IPS-15b (cell line): ENCODE measurements at regions not wholly inside any gene's neighbourhood (a gene's known extent, or its start where the extent isn't known, plus 50 kb on each side); places are given as distances from the start of the nearest gene placed in this dataset.

Source experiments
- H3K27me3 ChIP-seq: one replicate; pipeline ENCODE4 v1.6.1; 2013; ENCODE audit warnings: low read length; ENCODE audit not compliant: control insufficient read depth, insufficient read depth
- H3K36me3 ChIP-seq: one replicate; pipeline ENCODE4 v1.6.1; 2013; ENCODE audit warnings: low read length; ENCODE audit not compliant: control insufficient read depth, insufficient read depth
- H3K4me1 ChIP-seq: one replicate; pipeline ENCODE4 v1.6.1; 2013; ENCODE audit warnings: mild to moderate bottlenecking, low read length; ENCODE audit not compliant: control insufficient read depth, insufficient read depth
- H3K4me3 ChIP-seq: one replicate; pipeline ENCODE4 v1.5.1; 2013; ENCODE audit warnings: low read depth, low read length
- H3K9ac ChIP-seq: one replicate; pipeline ENCODE4 v1.6.1; 2013; ENCODE audit warnings: low read depth, mild to moderate bottlenecking, low read length
- H3K9me3 ChIP-seq: one replicate; pipeline ENCODE4 v1.6.1; 2013; ENCODE audit warnings: mild to moderate bottlenecking, low read length; ENCODE audit not compliant: control insufficient read depth, insufficient read depth

- no peaks in the 10 kb centered on the region for H3K27me3 ChIP-seq
- no peak overlapping the region for H3K9ac ChIP-seq
- H3K4me1 ChIP-seq: no peaks in the 10 kb centered on the region
- no peaks in the 10 kb centered on the region for H3K9me3 ChIP-seq
- H3K4me3 ChIP-seq: no peak overlapping the region
- H3K36me3 ChIP-seq: no peaks in the 10 kb centered on the region
Measured at GRCh38 chr5:2486373-2486772, 265.1 kb downstream of the IRX2 start.

GRCh38 chr5:2482778-2483177 lies 268.7 kb downstream of the IRX2 start:
- Histone ChIP-seq H3K4me1 (no peaks in the 10 kb centered on the region), H3K9me3 (no peaks in the 10 kb centered on the region), H3K36me3 (no peaks in the 10 kb centered on the region), H3K4me3 (no peak overlapping the region), H3K9ac (no peak overlapping the region), H3K27me3 (no peaks in the 10 kb centered on the region)

GRCh38 chr5:2480871-2481270 lies 270.6 kb downstream of the IRX2 start:
- Histone ChIP-seq H3K4me3 (no peak overlapping the region), H3K27me3 (no peaks in the 10 kb centered on the region), H3K4me1 (no peaks in the 10 kb centered on the region), H3K36me3 (no peaks in the 10 kb centered on the region), H3K9me3 (no peaks in the 10 kb centered on the region), H3K9ac (no peak overlapping the region)

GRCh38 chr5:2475902-2476301 lies 275.6 kb downstream of the IRX2 start:
- no peak overlapping the region for H3K4me3 ChIP-seq
- no peaks in the 10 kb centered on the region for H3K27me3 ChIP-seq
- H3K36me3 ChIP-seq: no peaks in the 10 kb centered on the region
- H3K9ac ChIP-seq: no peak overlapping the region
- H3K4me1 ChIP-seq: no peaks in the 10 kb centered on the region
- no peaks in the 10 kb centered on the region for H3K9me3 ChIP-seq

DNA sequence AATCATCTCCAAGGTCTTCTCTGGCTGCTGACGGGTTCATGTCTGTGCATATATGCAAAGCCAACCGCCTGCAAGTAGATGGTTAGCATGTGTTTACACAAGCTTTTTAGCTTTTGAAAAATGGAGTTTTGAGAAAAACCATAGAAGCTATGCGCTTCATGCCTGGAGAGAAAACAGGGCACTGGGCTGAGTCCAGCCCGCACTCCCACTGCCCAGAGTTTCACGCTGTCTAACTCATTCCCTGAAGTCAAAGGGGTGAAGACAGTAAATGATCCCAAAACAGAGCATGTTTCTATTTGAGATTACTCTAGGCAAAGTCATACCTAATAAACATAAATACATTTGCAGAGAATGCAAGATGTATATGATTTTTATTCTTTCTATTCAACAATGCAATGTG lies 278.8 kb downstream of the IRX2 start:
- Histone ChIP-seq H3K9me3 (no peaks in the 10 kb centered on the region), H3K9ac (no peak overlapping the region), H3K27me3 (no peaks in the 10 kb centered on the region)

DNA sequence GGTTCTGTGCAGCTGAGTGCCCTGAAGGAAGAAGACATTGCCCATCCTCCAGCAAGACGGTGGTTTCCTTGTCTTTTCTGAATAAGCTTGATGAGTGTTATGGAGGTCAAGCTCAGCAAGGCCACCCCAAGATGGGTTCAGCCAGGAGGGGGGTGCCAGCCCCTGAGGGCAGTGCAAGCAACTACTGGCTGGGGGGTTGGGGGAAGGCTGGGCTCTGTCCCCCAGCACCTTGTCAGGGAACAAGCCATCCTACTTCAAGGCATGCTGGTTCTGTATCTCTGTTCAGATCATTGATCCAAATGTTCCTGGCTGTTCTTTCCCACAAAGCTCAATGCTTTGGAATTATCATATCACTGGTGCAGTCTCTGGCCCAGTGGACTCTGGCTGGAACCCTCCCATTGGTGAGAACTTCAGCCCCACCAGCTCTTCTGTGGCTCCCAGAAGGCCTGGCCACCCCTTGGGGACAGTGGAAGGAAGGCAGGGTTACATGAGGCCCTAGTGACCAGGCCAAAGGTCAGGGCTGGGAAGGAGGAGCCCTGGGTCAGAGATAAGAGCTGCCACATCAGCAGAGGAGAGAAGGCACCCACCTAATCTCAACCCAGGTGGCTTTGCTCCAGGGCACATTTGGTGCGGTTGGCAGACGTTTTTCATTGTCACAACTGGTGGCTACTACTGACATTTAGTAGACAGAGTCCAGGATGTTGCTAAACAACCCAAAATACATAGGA lies 280.2 kb downstream of the IRX2 start:
- Histone ChIP-seq H3K36me3 (no peaks in the 10 kb centered on the region), H3K27me3 (no peaks in the 10 kb centered on the region), H3K9me3 (no peaks in the 10 kb centered on the region), H3K9ac (no peak overlapping the region), H3K4me1 (no peaks in the 10 kb centered on the region), H3K4me3 (no peak overlapping the region)

More for the DNA sequence above, 278.8 kb downstream of the IRX2 start:
- Histone ChIP-seq H3K36me3 (no peaks in the 10 kb centered on the region), H3K4me1 (no peaks in the 10 kb centered on the region), H3K4me3 (no peak overlapping the region)

GRCh38 chr5:2466966-2467365 lies 284.5 kb downstream of the IRX2 start:
- Histone ChIP-seq H3K9ac (no peak overlapping the region), H3K36me3 (no peaks in the 10 kb centered on the region), H3K4me3 (no peak overlapping the region), H3K9me3 (no peaks in the 10 kb centered on the region), H3K27me3 (no peaks in the 10 kb centered on the region), H3K4me1 (no peaks in the 10 kb centered on the region)

- no peaks in the 10 kb centered on the region for H3K9me3 ChIP-seq
- H3K4me1 ChIP-seq: no peaks in the 10 kb centered on the region
- no peak overlapping the region for H3K4me3 ChIP-seq
- H3K9ac ChIP-seq: no peak overlapping the region
- no peaks in the 10 kb centered on the region for H3K27me3 ChIP-seq
- no peaks in the 10 kb centered on the region for H3K36me3 ChIP-seq
Measured at GRCh38 chr5:2465383-2465782, 286.1 kb downstream of the IRX2 start.

- no peaks in the 10 kb centered on the region for H3K9me3 ChIP-seq
- H3K4me1 ChIP-seq: no peaks in the 10 kb centered on the region
- H3K4me3 ChIP-seq: no peak overlapping the region
- no peak overlapping the region for H3K9ac ChIP-seq
- H3K27me3 ChIP-seq: no peaks in the 10 kb centered on the region
- H3K36me3 ChIP-seq: no peaks in the 10 kb centered on the region
Measured at GRCh38 chr5:2464141-2464540, 287.3 kb downstream of the IRX2 start.

GRCh38 chr5:2461701-2462691 lies 289.5 kb downstream of the IRX2 start:
- H3K4me1 ChIP-seq: no peaks in the 10 kb centered on the region
- H3K9me3 ChIP-seq: no peaks in the 10 kb centered on the region
- H3K36me3 ChIP-seq: no peaks in the 10 kb centered on the region
- H3K9ac ChIP-seq: no peak overlapping the region
- no peak overlapping the region for H3K4me3 ChIP-seq
- H3K27me3 ChIP-seq: no peaks in the 10 kb centered on the region

GRCh38 chr5:2460098-2460497 lies 291.4 kb downstream of the IRX2 start:
- Histone ChIP-seq H3K9me3 (no peaks in the 10 kb centered on the region), H3K27me3 (no peaks in the 10 kb centered on the region), H3K4me3 (no peak overlapping the region), H3K36me3 (no peaks in the 10 kb centered on the region), H3K9ac (no peak overlapping the region), H3K4me1 (no peaks in the 10 kb centered on the region)

DNA sequence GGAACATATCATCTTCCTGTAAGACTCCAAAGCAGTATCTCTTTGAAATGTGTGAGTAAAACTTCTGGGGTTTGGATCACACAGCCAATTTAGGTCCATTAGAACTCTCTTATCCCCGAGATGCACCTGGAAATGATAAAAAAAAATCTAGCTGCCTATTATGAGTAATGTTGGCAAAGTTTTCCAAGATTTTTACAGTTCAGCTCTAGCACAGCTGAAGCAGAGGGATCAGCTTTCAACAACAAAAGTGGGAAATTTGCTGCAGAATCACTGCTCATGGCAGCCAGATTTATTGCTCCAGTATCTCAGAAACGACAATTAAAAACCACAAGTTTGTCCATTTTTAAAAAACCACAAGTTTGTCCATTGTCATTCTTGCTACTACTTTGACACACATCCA lies 292.2 kb downstream of the IRX2 start:
- no peaks in the 10 kb centered on the region for H3K36me3 ChIP-seq
- H3K9ac ChIP-seq: no peak overlapping the region
- no peaks in the 10 kb centered on the region for H3K4me1 ChIP-seq
- H3K27me3 ChIP-seq: no peaks in the 10 kb centered on the region
- no peaks in the 10 kb centered on the region for H3K9me3 ChIP-seq
- H3K4me3 ChIP-seq: no peak overlapping the region
